Lower leg skin (tissue), 4 donors: ENCODE measurements at regions not wholly inside any gene's neighbourhood (a gene's known extent, or its start where the extent isn't known, plus 50 kb on each side); places are given as distances from the start of the nearest gene placed in this dataset.

Experiments used
- DNase-seq, 2 donors: peaks; one replicate each; pipeline ENCODE4 v3.0.0-alpha.2; 2019; ENCODE audit warnings: low spot score in 2 of 2
- H3K4me3 ChIP-seq: fragments of 200-600 bp; sonication (generic); 2 replicates; pipeline ENCODE4 v1.5.1; 2017; ENCODE audit warnings: mild to moderate bottlenecking, low read depth; ENCODE audit not compliant: poor library complexity, severe bottlenecking
- POLR2A ChIP-seq, 2 donors: fragments of 450-650 bp; IDR thresholded peaks; one replicate each; pipeline ENCODE4 v1.6.1; 2016 to 2017; ENCODE audit warnings: antibody characterized with exemption in 2 of 2, mild to moderate bottlenecking in 1 of 2, moderate library complexity in 1 of 2
- WGBS, 2 donors: methylation state at CpG; one replicate each; pipeline ENCODE4 v1.1.5; 2018; 5-methylcytosine and 5-hydroxymethylcytosine counted together
- intact Hi-C: fragments of 100-400 bp; cut with DNase I; formaldehyde crosslinking; loops from one replicate; pipeline ENCODE4 v1.15.0; 2023; ENCODE audit warnings: low total_unique reads
- TF ChIP-seq, protein P1 (sequence below), 3 donors: fragments of 450-650 bp; IDR thresholded peaks; one replicate each; pipeline ENCODE4 v1.5.1; 2016; ENCODE audit warnings: antibody characterized with exemption in 3 of 3, mild to moderate bottlenecking in 3 of 3, moderate library complexity in 2 of 3

DNA sequence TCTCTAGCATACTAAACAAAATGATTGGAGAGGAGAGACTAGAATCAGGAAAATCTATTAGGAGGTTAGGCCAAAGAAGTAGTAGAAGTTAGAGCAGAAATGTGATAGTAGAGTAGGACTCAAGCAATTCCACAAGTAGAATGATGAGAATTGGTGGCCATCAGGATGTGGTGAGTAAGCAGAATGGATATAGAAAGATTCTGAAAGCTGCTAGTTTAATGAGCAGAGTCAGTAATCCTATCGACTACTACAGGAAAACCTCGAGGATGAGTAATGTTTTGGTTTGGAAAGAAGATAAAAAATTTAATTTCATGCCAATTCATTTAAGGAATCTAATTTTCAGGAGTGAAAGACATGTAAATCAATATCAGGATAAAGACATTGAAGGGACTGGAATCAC is 648.3 kb upstream of the PHF14 start:
- no peak for TF ChIP-seq POLR2A (IDR thresholded peaks at IDR 0.05)
- TF ChIP-seq, protein P1, sequence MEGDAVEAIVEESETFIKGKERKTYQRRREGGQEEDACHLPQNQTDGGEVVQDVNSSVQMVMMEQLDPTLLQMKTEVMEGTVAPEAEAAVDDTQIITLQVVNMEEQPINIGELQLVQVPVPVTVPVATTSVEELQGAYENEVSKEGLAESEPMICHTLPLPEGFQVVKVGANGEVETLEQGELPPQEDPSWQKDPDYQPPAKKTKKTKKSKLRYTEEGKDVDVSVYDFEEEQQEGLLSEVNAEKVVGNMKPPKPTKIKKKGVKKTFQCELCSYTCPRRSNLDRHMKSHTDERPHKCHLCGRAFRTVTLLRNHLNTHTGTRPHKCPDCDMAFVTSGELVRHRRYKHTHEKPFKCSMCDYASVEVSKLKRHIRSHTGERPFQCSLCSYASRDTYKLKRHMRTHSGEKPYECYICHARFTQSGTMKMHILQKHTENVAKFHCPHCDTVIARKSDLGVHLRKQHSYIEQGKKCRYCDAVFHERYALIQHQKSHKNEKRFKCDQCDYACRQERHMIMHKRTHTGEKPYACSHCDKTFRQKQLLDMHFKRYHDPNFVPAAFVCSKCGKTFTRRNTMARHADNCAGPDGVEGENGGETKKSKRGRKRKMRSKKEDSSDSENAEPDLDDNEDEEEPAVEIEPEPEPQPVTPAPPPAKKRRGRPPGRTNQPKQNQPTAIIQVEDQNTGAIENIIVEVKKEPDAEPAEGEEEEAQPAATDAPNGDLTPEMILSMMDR (IDR thresholded peaks at IDR 0.05), result no peak
- intact Hi-C loops, result no loop called here
- 33 to 42% methylated on average over 2 of the region's 2 CpGs for WGBS, 2 donors
- no peak overlapping the region for H3K4me3 ChIP-seq
- no peak for DNase-seq

DNA sequence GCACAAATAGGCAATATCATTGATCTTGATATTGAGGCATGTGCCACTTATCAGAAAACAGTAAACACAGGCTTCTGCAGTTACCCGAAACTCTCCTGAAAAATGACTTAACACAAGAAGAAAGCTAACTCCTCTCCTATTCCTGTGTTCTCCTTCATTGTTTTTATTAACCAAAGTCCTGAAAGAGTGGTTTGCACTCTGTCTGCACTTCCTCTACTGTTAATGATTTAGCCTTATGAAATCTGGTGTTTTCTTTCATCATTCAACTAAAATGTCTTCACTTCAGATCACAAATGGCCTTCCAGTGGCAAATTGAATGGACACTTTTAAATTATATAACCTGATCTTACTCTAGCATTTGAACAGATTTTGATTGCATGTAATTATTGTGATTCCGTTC is 630.6 kb upstream of the PHF14 start:
- 72 to 80% methylated on average over 2 of the region's 2 CpGs for WGBS, 2 donors
- no peak for TF ChIP-seq POLR2A (IDR thresholded peaks at IDR 0.05)
- TF ChIP-seq, protein P1 (IDR thresholded peaks at IDR 0.05), result no peak
- H3K4me3 ChIP-seq, result no peak overlapping the region
- intact Hi-C loops, result no loop called here
- no peak for DNase-seq

DNA sequence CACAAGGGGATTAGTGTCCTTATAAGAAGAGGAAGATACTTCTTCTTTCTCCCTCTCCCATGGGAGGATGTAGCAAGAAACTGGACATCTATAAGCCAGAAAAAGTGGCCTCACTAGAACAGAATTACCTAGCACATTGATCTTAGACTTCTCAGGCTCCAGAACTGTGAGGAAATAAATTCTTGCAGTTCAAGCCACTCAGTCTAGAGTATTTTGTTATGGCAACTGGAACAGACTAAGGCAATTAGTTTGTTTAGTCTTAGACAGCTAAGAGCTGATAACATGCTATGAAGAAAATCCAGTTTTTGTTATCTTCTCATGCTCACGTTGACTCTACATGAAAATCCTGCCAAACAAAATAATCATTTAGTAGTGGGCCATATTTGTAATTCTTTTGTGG is 627.6 kb upstream of the PHF14 start:
- no peak overlapping the region for H3K4me3 ChIP-seq
- DNase-seq, result no peak
- intact Hi-C loops, result no loop called here
- WGBS, 2 donors, result 33 to 47% methylated on average over 1 of the region's 1 CpG
- TF ChIP-seq, protein P1 (IDR thresholded peaks at IDR 0.05), result no peak
- no peak for TF ChIP-seq POLR2A (IDR thresholded peaks at IDR 0.05)

DNA sequence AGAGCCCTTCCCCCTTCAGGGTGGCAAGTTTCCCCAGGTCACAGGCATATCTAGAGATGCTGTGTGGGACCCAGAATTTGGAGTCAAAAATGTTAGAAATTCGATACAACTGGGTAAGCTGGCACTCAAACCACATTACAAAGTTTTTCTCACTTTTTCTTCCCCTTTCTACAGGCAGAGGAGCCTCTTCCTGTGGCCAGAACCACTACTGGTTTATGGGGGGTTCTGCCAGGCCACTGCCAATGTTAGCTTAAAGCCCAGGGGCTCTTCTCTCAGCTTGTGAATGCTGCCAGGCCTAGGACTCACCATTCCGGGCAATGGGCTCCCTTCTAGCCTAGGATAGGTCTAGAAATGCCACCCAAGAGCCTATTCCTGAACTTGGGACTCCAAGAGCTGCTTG is 617.9 kb upstream of the PHF14 start:
- TF ChIP-seq, protein P1 (IDR thresholded peaks at IDR 0.05), result no peak
- TF ChIP-seq POLR2A (IDR thresholded peaks at IDR 0.05), result no peak
- no peak for DNase-seq
- intact Hi-C loops, result no loop called here
- H3K4me3 ChIP-seq, result no peak overlapping the region
- WGBS, 2 donors, result 70 to 71% methylated on average over 2 of the region's 2 CpGs

DNA sequence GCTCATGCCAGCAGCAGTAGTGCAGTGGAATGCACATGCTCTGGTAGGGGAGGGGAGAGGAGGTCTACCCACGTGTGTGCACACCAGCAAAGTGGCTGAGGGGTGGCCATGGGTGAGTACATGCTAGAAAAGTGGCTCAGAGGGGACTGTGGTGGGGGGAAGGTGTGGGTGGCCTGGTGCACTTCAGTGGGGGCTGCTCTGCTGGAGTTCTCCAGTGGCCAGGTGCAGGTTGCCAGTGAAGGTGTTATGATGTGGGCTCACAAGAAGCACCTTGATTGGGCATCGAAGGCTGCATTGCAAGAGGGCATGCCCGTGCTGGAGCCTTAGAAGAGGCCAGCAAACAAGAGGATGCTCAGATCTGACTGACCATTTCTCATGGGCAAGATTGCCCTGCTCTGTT is 613.6 kb upstream of the PHF14 start:
- no peak for TF ChIP-seq POLR2A (IDR thresholded peaks at IDR 0.05)
- TF ChIP-seq, protein P1 (IDR thresholded peaks at IDR 0.05), result no peak
- no peak overlapping the region for H3K4me3 ChIP-seq
- intact Hi-C loops, result no loop called here
- WGBS, 2 donors, result 65 to 66% methylated on average over 3 of the region's 3 CpGs
- DNase-seq, result no peak

DNA sequence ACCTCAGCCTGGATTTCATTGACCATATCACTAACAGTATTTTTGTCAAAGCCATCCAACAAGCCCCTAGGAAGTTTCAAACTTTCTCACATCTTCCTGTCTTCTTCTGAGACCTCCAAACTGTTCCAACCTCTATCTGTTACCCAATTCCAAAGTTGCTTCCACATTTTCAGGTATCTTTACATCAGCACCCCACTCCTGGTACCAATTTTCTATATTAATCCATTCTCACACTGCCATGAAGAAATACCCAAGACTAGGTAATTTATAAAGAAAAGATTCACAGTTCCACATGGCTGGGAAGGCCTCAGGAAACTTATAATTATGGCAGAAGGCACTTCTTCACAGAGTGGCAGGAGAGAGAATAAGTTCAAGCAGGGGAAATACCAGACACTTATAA is 571.9 kb upstream of the PHF14 start:
- TF ChIP-seq, protein P1 (IDR thresholded peaks at IDR 0.05), result no peak
- TF ChIP-seq POLR2A (IDR thresholded peaks at IDR 0.05), result no peak
- intact Hi-C loops, result no loop called here
- DNase-seq, result no peak
- no peak overlapping the region for H3K4me3 ChIP-seq
